HepG2 (cell line): ENCODE measurements at regions not wholly inside any gene's neighbourhood (a gene's known extent, or its start where the extent isn't known, plus 50 kb on each side); places are given as distances from the start of the nearest gene placed in this dataset.

Source experiments
- ATAC-seq: fragments of 200-7000 bp; cut with Tn5 transposase; 3 replicates; pipeline ENCODE4 v1.9.1; 2020; ENCODE audit warnings: mild to moderate bottlenecking, moderate library complexity
- BruUV-seq: library from RNA; stranded (reverse); fragments of 400-500 nt; replicated peaks from 2 replicates; lab custom pipeline; 2021; lab: Mats Ljungman, UMichigan
- CTCF ChIA-PET: fragments of 300-600 bp; formaldehyde crosslinking; extraction: SDS; loops from one replicate; lab custom pipeline; 2021; ENCODE audit warnings: low total read pairs, inconsistent platforms, low intra/inter-chr PET ratio; lab: Yijun Ruan, JAX
- POLR2A ChIA-PET: fragments of 350-600 bp; sonication (Branson Sonifier 250); formaldehyde crosslinking; loops from one replicate; lab custom pipeline; 2020; ENCODE audit warnings: antibody characterized with exemption, inconsistent platforms; lab: Yijun Ruan, JAX
- DNase-seq: peaks from one replicate; pipeline ENCODE4 v3.0.0-alpha.2; 2015; ENCODE audit warnings: low spot score
- FAIRE-seq: peaks from 3 replicates; lab custom pipeline; 2011; peaks lifted over from hg19 to GRCh38; lab: Jason Lieb, UNC
- H2AFZ ChIP-seq: one replicate; pipeline ENCODE4 v1.6.1; 2011; ENCODE audit warnings: low read length, inconsistent platforms
- H3K27ac ChIP-seq: fragments of 300-600 bp; 3 replicates; pipeline ENCODE4 v1.8.0; 2011; ENCODE audit warnings: mixed run types, mild to moderate bottlenecking, mixed read lengths, low read length, inconsistent platforms; ENCODE audit not compliant: insufficient read depth; ENCODE audit errors: extremely low read length
- H3K27me3 ChIP-seq, 2 experiments: fragments of 200-600 bp in 1 of 2; 2 replicates in 1 of 2; 3 replicates in 1 of 2; pipeline versions ENCODE4 v1.6.0 to v1.8.0; 2011; ENCODE audit warnings: low read length in 2 of 2, mild to moderate bottlenecking in 2 of 2, moderate library complexity in 2 of 2, inconsistent platforms in 1 of 2; ENCODE audit not compliant: insufficient read depth in 2 of 2, control insufficient read depth in 1 of 2
- H3K36me3 ChIP-seq, 2 experiments: fragments of 200-600 bp in 1 of 2; replicated peaks in 1 of 2; 2 replicates in 1 of 2; 3 replicates in 1 of 2; pipeline versions ENCODE4 v1.5.1 to v1.8.0; 2011; ENCODE audit warnings: low read length in 2 of 2, inconsistent platforms in 1 of 2; ENCODE audit not compliant: insufficient read depth in 2 of 2, control insufficient read depth in 1 of 2
- H3K4me1 ChIP-seq: 2 replicates; pipeline ENCODE4 v1.5.1; 2012; ENCODE audit warnings: low read length, inconsistent platforms; ENCODE audit not compliant: insufficient read depth
- H3K4me2 ChIP-seq: 2 replicates; pipeline ENCODE4 v1.6.0; 2011; ENCODE audit warnings: low read depth, low read length, inconsistent platforms
- H3K4me3 ChIP-seq, 3 experiments: fragments of 200-600 bp in 1 of 3; sonication (generic), shearing (Covaris generic) in 1 of 3; replicated peaks in 1 of 3; 2 replicates each; pipeline ENCODE4 v1.5.1; 2011 to 2016; ENCODE audit warnings: low read length in 3 of 3, inconsistent platforms in 2 of 3, low read depth in 2 of 3, mild to moderate bottlenecking in 2 of 3, control low read depth in 1 of 3, mixed read lengths in 1 of 3; ENCODE audit not compliant: insufficient read depth in 1 of 3
- H3K79me2 ChIP-seq: one replicate; pipeline ENCODE4 v1.6.1; 2011; ENCODE audit warnings: low read length, inconsistent platforms; ENCODE audit not compliant: insufficient read depth
- H3K9ac ChIP-seq: 2 replicates; pipeline ENCODE4 v1.6.0; 2011; ENCODE audit warnings: mild to moderate bottlenecking, low read depth, low read length, inconsistent platforms; ENCODE audit not compliant: insufficient read depth
- H3K9me3 ChIP-seq: 2 replicates; pipeline ENCODE4 v1.5.1; 2012; ENCODE audit warnings: mild to moderate bottlenecking, low read length
- H4K20me1 ChIP-seq: 2 replicates; pipeline ENCODE4 v1.6.0; 2011; ENCODE audit warnings: inconsistent platforms, mild to moderate bottlenecking, low read length, moderate library complexity; ENCODE audit not compliant: insufficient read depth
- AGO1 ChIP-seq: fragments of 200-400 bp; formaldehyde crosslinking; IDR thresholded peaks from 2 replicates; pipeline ENCODE4 v1.6.1; 2017; ENCODE audit warnings: mild to moderate bottlenecking, low read depth, low read length, moderate library complexity; ENCODE audit not compliant: poor library complexity, severe bottlenecking
- HIVEP1 ChIP-seq: sonication (generic); formaldehyde crosslinking; IDR thresholded peaks from 2 replicates; pipeline ENCODE4 v1.4.0; 2020; ENCODE audit warnings: mild to moderate bottlenecking, missing genetic modification reagents
- IRF2 ChIP-seq: IDR thresholded peaks from 2 replicates; pipeline ENCODE4 v1.6.1; 2018; ENCODE audit warnings: missing genetic modification reagents, missing compliant biosample characterization
- KLF9 ChIP-seq: IDR thresholded peaks from 2 replicates; pipeline ENCODE4 v1.6.1; 2016; ENCODE audit warnings: low read depth
- MXI1 ChIP-seq: IDR thresholded peaks from 3 replicates; pipeline ENCODE4 v1.6.1; 2012; ENCODE audit warnings: low read depth, low read length, inconsistent platforms, borderline replicate concordance
- NFYB ChIP-seq: sonication (generic); formaldehyde crosslinking; IDR thresholded peaks from 2 replicates; pipeline ENCODE4 v1.4.0; 2020; ENCODE audit warnings: missing genetic modification reagents
- NFYC ChIP-seq: IDR thresholded peaks from 2 replicates; pipeline ENCODE4 v1.6.1; 2016; ENCODE audit warnings: missing genetic modification reagents, missing compliant biosample characterization
- PHF20 ChIP-seq: sonication (generic); formaldehyde crosslinking; IDR thresholded peaks from 2 replicates; pipeline ENCODE4 v1.5.0; 2020; ENCODE audit warnings: mild to moderate bottlenecking, missing genetic modification reagents
- POGZ ChIP-seq: sonication (generic); formaldehyde crosslinking; IDR thresholded peaks from 2 replicates; pipeline ENCODE4 v1.4.0; 2020; ENCODE audit warnings: mild to moderate bottlenecking, missing genetic modification reagents
- POLR2G ChIP-seq: fragments of 200-400 bp; formaldehyde crosslinking; IDR thresholded peaks from 2 replicates; pipeline ENCODE4 v1.6.1; 2018; ENCODE audit warnings: mild to moderate bottlenecking, low read depth, low read length, moderate library complexity
- ZBTB7A ChIP-seq: sonication (generic); formaldehyde crosslinking; IDR thresholded peaks from 2 replicates; pipeline ENCODE4 v1.8.0; 2022; ENCODE audit warnings: mild to moderate bottlenecking, missing genetic modification reagents
- ZMYM4 ChIP-seq: sonication (generic); formaldehyde crosslinking; IDR thresholded peaks from 2 replicates; pipeline ENCODE4 v1.8.1; 2023; ENCODE audit warnings: mild to moderate bottlenecking, missing genetic modification reagents
- ZNF251 ChIP-seq: sonication (generic); formaldehyde crosslinking; IDR thresholded peaks from 2 replicates; pipeline ENCODE4 v1.9.0; 2021; ENCODE audit warnings: mild to moderate bottlenecking, missing genetic modification reagents
- ZNF644 ChIP-seq: IDR thresholded peaks from 2 replicates; pipeline ENCODE4 v1.6.1; 2016; ENCODE audit warnings: low read depth
- ZNF780A ChIP-seq: sonication (generic); formaldehyde crosslinking; IDR thresholded peaks from 2 replicates; pipeline ENCODE4 v1.8.0; 2022; ENCODE audit warnings: mild to moderate bottlenecking, missing genetic modification reagents, moderate library complexity
- ZZZ3 ChIP-seq: sonication (generic); formaldehyde crosslinking; IDR thresholded peaks from 2 replicates; pipeline ENCODE4 v1.4.0; 2020; ENCODE audit warnings: missing genetic modification reagents, mild to moderate bottlenecking, borderline replicate concordance
- WGBS: methylation state at CpG from one replicate; pipeline ENCODE4 v1.1.6; 2017; ENCODE audit warnings: low lambda C conversion rate; 5-methylcytosine and 5-hydroxymethylcytosine counted together
- in situ Hi-C: cut with HindIII; loops from 2 replicates; pipeline ENCODE4 v1.10.0; 2017; ENCODE audit warnings: low pct_unique_long_range_greater_than_20kb; ENCODE audit not compliant: extremely low pct_ligation_motif_present
- intact Hi-C: fragments of 100-400 bp; cut with micrococcal nuclease; formaldehyde crosslinking; loops from one replicate; pipeline ENCODE4 v1.10.0; 2022; ENCODE audit not compliant: unreplicated experiment
- TF ChIP-seq, protein P1 (sequence below): sonication (generic); formaldehyde crosslinking; conservative IDR thresholded peaks from 2 replicates; pipeline ENCODE4 v1.4.0; 2020; ENCODE audit warnings: mild to moderate bottlenecking, missing genetic modification reagents, moderate library complexity

DNA sequence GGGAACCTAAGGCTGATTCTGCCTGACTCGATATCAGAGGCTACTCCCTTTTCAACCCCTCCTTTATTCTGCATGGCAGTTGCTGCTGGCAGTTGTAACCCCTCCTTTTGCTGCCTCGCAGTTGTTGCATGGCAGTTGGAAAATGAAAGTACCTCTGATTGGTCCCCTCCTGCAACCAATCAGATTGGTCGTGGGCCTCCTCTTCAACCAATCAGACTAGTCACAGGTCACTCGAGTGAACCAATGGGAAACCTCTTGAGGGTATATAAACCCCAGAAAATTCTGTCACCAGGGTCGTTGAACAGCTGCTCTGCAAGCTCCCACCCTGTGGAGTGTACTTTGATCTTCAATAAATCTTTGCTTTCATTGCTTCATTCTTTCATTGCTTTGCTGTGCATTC is 294.3 kb upstream of the SLC8A1 start:
- Histone ChIP-seq H3K4me1 (no peaks in the 10 kb centered on the region), H3K4me2 (peak overlapping the region; percentile 47), H4K20me1 (no peaks in the 10 kb centered on the region), H3K4me3 (no peak overlapping the region), H3K27ac (no peak overlapping the region), H3K79me2 (no peaks in the 10 kb centered on the region), H3K9me3 (no peaks in the 10 kb centered on the region), H3K27me3 (no peaks in the 10 kb centered on the region), H3K9ac (no peak overlapping the region), H3K36me3 (no peaks in the 10 kb centered on the region), H2AFZ (peak overlapping the region; percentile 20)
- in situ Hi-C loops (no loop called here), intact Hi-C loops (no loop called here)
- peak; percentile 52 for DNase-seq
- no peak for FAIRE-seq
- CTCF ChIA-PET = no interaction called here
- peak; percentile 95 for ATAC-seq
- TF ChIP-seq POGZ (CRISPR knock-in tag) (peak; percentile 45; the same call in 1 of the 2 replicates), ZNF644 (CRISPR knock-in tag) (0 out of 2 replicates have a peak, but pooled peaks have one; percentile 17), MXI1 (no peak), ZMYM4 (CRISPR knock-in tag) (peak; percentile 58; the same call in 1 of the 2 replicates), NFYC (CRISPR knock-in tag) (peak; percentile 83), NFYB (CRISPR knock-in tag) (peak; percentile 81), IRF2 (CRISPR knock-in tag) (peak; percentile 66; the same call in 1 of the 2 replicates), AGO1 (no peak), ZNF251 (CRISPR knock-in tag) (no peak)
- POLR2A ChIA-PET = no interaction called here
- BruUV-seq = no TSS peak
- WGBS = 7% methylated on average over 5 of the region's 5 CpGs

- Histone ChIP-seq H3K9ac (no peak overlapping the region), H3K27me3 (no peaks in the 10 kb centered on the region), H3K4me2 (no peak overlapping the region), H3K36me3 (no peaks in the 10 kb centered on the region), H4K20me1 (no peaks in the 10 kb centered on the region), H3K79me2 (no peaks in the 10 kb centered on the region), H3K4me3 (no peak overlapping the region), H2AFZ (no peak overlapping the region), H3K9me3 (no peaks in the 10 kb centered on the region), H3K4me1 (no peaks in the 10 kb centered on the region), H3K27ac (no peak overlapping the region)
- FAIRE-seq (no peak), DNase-seq (no peak), ATAC-seq (no peak)
- BruUV-seq = no TSS peak
- ChIA-PET POLR2A (no interaction called here), CTCF (no interaction called here)
- intact Hi-C loops (no loop called here), in situ Hi-C loops (loop anchor here (10.0 kb wide), 1 partner anchor 837 kb away; no protein-coding TSS in a partner anchor)
- 0% methylated on average over 1 of the region's 1 CpG for WGBS
- TF ChIP-seq ZZZ3 = no peak
- TF ChIP-seq POLR2G = no peak
- no peak for TF ChIP-seq ZBTB7A (CRISPR knock-in tag)
- TF ChIP-seq KLF9 (CRISPR knock-in tag) = no peak
- TF ChIP-seq HIVEP1 (CRISPR knock-in tag) = no peak
- TF ChIP-seq, protein P1, sequence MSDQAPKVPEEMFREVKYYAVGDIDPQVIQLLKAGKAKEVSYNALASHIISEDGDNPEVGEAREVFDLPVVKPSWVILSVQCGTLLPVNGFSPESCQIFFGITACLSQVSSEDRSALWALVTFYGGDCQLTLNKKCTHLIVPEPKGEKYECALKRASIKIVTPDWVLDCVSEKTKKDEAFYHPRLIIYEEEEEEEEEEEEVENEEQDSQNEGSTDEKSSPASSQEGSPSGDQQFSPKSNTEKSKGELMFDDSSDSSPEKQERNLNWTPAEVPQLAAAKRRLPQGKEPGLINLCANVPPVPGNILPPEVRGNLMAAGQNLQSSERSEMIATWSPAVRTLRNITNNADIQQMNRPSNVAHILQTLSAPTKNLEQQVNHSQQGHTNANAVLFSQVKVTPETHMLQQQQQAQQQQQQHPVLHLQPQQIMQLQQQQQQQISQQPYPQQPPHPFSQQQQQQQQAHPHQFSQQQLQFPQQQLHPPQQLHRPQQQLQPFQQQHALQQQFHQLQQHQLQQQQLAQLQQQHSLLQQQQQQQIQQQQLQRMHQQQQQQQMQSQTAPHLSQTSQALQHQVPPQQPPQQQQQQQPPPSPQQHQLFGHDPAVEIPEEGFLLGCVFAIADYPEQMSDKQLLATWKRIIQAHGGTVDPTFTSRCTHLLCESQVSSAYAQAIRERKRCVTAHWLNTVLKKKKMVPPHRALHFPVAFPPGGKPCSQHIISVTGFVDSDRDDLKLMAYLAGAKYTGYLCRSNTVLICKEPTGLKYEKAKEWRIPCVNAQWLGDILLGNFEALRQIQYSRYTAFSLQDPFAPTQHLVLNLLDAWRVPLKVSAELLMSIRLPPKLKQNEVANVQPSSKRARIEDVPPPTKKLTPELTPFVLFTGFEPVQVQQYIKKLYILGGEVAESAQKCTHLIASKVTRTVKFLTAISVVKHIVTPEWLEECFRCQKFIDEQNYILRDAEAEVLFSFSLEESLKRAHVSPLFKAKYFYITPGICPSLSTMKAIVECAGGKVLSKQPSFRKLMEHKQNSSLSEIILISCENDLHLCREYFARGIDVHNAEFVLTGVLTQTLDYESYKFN (CRISPR knock-in tag) = no peak
- no peak for TF ChIP-seq ZNF780A (CRISPR knock-in tag)
- no peak for TF ChIP-seq PHF20 (CRISPR knock-in tag)
Measured at GRCh38 chr2:40751981-40752380, 300.1 kb upstream of the SLC8A1 start.
